Peyer's patch (tissue), 4 donors: ENCODE measurements at regions not wholly inside any gene's neighbourhood (a gene's known extent, or its start where the extent isn't known, plus 50 kb on each side); places are given as distances from the start of the nearest gene placed in this dataset.

Experiments
- POLR2A ChIP-seq, 2 donors: fragments of 450-650 bp; IDR thresholded peaks; one replicate each; pipeline ENCODE4 v1.5.1; 2017; ENCODE audit warnings: antibody characterized with exemption in 2 of 2, mild to moderate bottlenecking in 2 of 2, moderate library complexity in 2 of 2
- TF ChIP-seq, protein P1 (sequence below), 6 experiments: fragments of 450-650 bp in 4 of 6; fragments of 200-600 bp in 2 of 6; sonication (generic) in 1 of 6; IDR thresholded peaks; one replicate each; pipeline ENCODE4 v1.5.1; 2017 to 2019; ENCODE audit warnings: antibody characterized with exemption in 6 of 6, mild to moderate bottlenecking in 3 of 6, moderate library complexity in 1 of 6

DNA sequence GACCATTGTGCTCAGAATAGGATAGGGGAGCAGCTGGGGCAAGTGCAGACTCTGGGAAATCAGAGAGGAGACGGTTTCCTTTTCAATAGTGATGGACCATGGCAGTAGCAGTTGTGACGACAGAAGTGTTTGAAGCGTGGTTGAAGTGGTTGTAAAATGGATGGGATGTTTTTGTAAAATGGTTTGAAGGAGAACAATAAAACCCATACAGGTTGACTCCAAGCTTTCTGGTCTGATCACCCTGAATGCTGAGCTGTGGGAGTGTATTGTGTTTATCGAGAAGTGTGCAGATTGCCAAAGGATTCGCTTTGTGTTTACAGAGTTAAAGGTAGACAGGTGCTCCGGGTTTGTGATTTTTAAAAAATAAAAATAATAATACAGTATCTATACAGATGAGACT lies 255.2 kb upstream of the SULF2 start:
- TF ChIP-seq, protein P1, sequence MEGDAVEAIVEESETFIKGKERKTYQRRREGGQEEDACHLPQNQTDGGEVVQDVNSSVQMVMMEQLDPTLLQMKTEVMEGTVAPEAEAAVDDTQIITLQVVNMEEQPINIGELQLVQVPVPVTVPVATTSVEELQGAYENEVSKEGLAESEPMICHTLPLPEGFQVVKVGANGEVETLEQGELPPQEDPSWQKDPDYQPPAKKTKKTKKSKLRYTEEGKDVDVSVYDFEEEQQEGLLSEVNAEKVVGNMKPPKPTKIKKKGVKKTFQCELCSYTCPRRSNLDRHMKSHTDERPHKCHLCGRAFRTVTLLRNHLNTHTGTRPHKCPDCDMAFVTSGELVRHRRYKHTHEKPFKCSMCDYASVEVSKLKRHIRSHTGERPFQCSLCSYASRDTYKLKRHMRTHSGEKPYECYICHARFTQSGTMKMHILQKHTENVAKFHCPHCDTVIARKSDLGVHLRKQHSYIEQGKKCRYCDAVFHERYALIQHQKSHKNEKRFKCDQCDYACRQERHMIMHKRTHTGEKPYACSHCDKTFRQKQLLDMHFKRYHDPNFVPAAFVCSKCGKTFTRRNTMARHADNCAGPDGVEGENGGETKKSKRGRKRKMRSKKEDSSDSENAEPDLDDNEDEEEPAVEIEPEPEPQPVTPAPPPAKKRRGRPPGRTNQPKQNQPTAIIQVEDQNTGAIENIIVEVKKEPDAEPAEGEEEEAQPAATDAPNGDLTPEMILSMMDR (IDR thresholded peaks at IDR 0.05) = no peak
- no peak for TF ChIP-seq POLR2A (IDR thresholded peaks at IDR 0.05)
